Bronchial epithelial cell (primary cell): ENCODE measurements at regions not wholly inside any gene's neighbourhood (a gene's known extent, or its start where the extent isn't known, plus 50 kb on each side); places are given as distances from the start of the nearest gene placed in this dataset.
A peak's percentile ranks its signal among the peaks of the same experiment; 100 is the strongest.

ENCODE experiments used
- DNase-seq: peaks from one replicate; pipeline ENCODE4 v3.0.0-alpha.2; 2010; ENCODE audit warnings: low read depth
- FAIRE-seq: peaks from 2 replicates; lab custom pipeline; 2011; peaks lifted over from hg19 to GRCh38; lab: Jason Lieb, UNC
- H3K27me3 ChIP-seq: 2 replicates; pipeline ENCODE4 v1.5.1; 2011; ENCODE audit warnings: low read length; ENCODE audit not compliant: control insufficient read depth, insufficient read depth
- H3K36me3 ChIP-seq: 2 replicates; pipeline ENCODE4 v1.5.1; 2011; ENCODE audit warnings: low read length; ENCODE audit not compliant: control insufficient read depth, insufficient read depth
- H3K4me3 ChIP-seq: 2 replicates; pipeline ENCODE4 v1.5.1; 2011; ENCODE audit warnings: mild to moderate bottlenecking, low read depth, low read length, control low read depth
- TF ChIP-seq, protein P1 (sequence below): IDR thresholded peaks from 2 replicates; pipeline ENCODE4 v1.5.1; 2011; ENCODE audit warnings: mild to moderate bottlenecking, moderate library complexity, low read length, control low read depth, inconsistent platforms; ENCODE audit not compliant: insufficient read depth, severe bottlenecking

DNA sequence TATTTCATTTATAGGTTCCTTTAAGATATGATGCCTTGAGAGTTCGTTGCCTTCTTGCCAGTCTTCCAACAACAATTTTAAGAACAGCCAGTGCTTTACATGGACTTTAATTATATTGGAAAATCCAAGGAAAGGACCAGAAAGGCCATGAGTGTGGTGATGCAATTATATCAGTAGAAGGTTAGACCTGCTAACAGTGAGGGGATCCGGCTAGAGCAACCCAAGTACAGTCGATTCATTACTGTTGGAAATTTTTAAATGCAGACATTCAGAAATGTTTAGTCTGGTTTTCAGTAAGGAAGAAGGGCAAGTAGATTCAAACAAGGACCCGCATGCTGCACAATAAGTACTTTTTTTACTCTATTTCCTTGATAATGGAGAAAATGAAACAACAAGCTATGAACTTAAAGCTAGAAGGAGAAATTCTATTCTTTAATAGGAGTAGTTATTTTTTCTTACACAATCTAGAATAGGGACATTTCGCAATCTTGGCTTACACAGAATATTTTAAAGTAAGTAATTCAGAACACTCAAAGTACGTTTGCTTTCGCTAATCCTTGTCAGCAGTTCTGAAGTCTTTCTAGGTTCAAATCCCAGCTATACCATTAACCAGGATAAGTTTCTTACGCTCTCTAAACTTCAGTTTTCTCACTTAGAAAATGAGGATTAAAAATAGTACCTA lies 405.5 kb downstream of the MEIS1 start:
- DNase-seq: peak; percentile 73
- H3K27me3 ChIP-seq: no peaks in the 10 kb centered on the region
- FAIRE-seq: no peak

DNA sequence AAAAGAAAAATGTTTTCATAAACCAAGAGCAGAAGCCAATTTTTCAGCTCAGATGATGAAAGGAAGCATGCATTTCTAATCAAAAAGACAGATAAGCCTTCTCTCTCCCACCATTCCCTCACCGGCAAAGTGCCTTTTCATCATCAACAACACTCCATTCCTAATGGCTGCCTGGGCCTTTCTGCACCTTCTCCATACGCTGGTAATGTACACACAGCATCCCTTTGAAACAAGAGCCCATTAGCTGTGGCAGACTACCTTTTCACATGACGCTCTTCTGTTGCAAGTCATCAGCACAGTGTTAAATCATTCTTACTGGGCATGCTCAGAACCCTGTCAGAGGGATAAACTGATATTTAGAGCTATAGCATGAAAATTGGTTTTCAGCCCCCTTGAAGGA lies 408.9 kb downstream of the MEIS1 start:
- no peaks in the 10 kb centered on the region for H3K27me3 ChIP-seq
- FAIRE-seq (no peak), DNase-seq (no peak)
- TF ChIP-seq, protein P1, sequence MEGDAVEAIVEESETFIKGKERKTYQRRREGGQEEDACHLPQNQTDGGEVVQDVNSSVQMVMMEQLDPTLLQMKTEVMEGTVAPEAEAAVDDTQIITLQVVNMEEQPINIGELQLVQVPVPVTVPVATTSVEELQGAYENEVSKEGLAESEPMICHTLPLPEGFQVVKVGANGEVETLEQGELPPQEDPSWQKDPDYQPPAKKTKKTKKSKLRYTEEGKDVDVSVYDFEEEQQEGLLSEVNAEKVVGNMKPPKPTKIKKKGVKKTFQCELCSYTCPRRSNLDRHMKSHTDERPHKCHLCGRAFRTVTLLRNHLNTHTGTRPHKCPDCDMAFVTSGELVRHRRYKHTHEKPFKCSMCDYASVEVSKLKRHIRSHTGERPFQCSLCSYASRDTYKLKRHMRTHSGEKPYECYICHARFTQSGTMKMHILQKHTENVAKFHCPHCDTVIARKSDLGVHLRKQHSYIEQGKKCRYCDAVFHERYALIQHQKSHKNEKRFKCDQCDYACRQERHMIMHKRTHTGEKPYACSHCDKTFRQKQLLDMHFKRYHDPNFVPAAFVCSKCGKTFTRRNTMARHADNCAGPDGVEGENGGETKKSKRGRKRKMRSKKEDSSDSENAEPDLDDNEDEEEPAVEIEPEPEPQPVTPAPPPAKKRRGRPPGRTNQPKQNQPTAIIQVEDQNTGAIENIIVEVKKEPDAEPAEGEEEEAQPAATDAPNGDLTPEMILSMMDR: no peak
- no peaks in the 10 kb centered on the region for H3K36me3 ChIP-seq
- no peak overlapping the region for H3K4me3 ChIP-seq

More for the DNA sequence above, 405.5 kb downstream of the MEIS1 start:
- Histone ChIP-seq H3K36me3 (no peaks in the 10 kb centered on the region), H3K4me3 (peak overlapping the region; percentile 20)
- TF ChIP-seq, protein P1: no peak

DNA sequence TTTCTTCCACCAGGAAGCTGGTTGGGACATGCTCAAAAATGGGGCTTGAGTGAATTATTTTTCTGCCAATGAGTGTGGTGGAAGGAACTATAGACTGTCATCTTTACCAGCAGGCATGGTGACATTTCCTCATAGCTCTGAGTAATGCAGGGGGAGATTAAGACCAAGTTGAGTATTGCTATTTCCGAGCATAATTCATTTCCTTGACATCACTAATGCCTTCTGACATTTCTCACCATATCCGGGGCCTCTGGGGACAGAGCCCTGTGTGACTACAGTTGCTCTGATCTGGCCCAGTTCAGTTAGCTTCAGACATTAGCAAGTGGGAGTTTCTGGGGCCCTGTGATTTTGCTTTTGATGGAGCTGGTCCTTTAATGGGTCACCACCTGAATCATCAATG lies 410.4 kb downstream of the MEIS1 start:
- TF ChIP-seq, protein P1: no peak
- H3K36me3 ChIP-seq: no peaks in the 10 kb centered on the region
- no peaks in the 10 kb centered on the region for H3K27me3 ChIP-seq
- DNase-seq (peak; percentile 25), FAIRE-seq (peak; percentile 76)
- no peak overlapping the region for H3K4me3 ChIP-seq

DNA sequence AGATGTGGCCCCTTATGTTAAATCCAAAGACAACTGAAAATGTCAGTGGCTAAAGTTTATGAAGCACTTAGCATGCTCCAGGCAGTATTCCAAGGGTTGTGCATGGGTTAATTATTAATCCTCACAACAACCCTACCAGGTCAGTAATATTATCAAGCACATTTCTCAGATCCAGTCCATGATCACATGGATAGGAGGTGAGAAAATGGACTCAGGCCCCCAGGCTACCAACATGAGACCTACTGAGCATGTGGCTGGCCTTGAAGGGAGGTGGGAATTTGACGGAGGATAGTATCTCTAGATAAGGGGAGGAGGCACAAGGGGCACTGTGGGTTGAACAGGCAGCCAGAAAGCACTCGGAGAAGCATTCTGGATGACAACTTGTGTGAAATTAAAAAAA lies 412.0 kb downstream of the MEIS1 start:
- no peak for FAIRE-seq
- no peak for DNase-seq
- TF ChIP-seq, protein P1: no peak
- Histone ChIP-seq H3K36me3 (no peaks in the 10 kb centered on the region), H3K27me3 (no peaks in the 10 kb centered on the region), H3K4me3 (no peak overlapping the region)

DNA sequence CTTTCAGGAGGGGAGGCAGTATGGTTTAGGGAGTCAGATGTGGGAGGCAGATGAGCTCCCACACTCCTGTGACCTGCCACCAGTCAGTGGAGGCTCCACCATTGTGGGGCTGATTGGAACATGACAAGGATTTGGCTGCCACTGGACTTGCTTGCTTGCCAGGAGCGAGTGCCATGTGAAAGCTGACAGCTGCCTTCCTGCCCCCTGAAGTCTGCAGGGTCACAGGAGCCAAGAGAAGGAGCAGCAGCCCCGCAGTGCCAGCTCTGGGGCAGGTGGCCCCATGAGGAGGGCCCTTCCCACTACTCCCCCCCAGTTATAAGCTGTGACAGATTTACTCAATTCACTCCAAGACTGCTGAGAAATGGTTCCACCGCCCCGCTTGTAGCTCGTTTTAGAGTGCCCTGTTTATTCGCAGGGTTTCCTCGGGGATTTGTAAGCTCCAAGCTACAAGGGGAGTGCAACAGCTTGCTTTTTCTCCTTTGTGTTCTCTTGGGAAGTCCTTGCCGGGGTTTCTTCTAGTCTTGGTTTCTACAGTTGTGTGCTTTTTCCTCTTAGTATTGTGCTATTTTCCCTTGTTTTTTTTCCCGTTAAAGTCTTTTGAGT lies 414.3 kb downstream of the MEIS1 start:
- no peaks in the 10 kb centered on the region for H3K36me3 ChIP-seq
- no peaks in the 10 kb centered on the region for H3K27me3 ChIP-seq
- H3K4me3 ChIP-seq: no peak overlapping the region
- no peak for DNase-seq
- TF ChIP-seq, protein P1: no peak
- FAIRE-seq: no peak
